Stimulated activated CD4-positive, alpha-beta T cell treated with anti-CD3 and anti-CD28 coated beads, Interleukin-4, amount 100 ng/mL, for 4 hours (primary cell): ENCODE measurements at regions not wholly inside any gene's neighbourhood (a gene's known extent, or its start where the extent isn't known, plus 50 kb on each side); places are given as distances from the start of the nearest gene placed in this dataset.

Experiments used
- DNase-seq, 2 experiments: peaks; one replicate each; pipeline ENCODE4 v3.0.0-alpha.2; 2020

DNA sequence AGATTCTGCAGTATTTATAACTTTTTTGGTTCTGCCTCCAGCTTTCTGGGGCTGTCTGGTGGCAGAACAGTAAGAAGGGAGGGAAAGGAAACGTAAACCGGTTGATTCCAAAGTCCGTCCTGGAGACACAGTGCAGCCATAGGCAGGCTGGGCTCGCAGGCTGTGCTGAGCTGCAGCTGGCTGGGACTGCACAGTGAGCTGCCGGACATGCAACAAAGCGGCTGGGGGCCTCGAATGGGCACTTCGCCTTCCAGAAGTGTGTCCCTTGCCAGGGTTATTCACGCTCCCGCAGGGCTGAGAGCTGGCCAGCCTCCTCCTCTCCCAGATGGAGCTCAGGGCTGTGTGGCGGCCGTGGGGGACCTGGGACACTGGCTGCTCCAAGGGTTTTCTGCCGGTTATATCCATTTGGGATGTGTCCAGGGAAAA lies 78.1 kb upstream of the CD93 start:
- DNase-seq = no peak

DNA sequence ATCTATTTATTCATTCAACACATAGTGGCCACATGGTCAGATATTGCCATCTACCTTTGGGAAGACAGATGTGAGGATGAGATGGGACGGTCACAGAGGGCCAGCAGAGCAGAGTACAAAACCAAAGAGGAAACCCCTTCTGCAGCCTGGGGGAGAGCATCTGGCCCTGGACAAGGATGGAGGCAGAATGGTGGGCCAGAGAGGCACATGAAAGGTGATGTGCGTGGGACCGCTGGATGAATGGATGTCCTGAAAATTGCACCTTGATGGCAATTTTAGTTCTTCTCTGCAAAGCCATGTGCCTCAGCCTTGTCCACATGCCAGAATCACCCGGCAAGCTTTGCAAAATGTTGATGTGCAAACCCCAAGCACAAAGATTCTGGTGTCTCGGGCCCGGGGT lies 77.4 kb upstream of the CD93 start:
- DNase-seq = no peak

DNA sequence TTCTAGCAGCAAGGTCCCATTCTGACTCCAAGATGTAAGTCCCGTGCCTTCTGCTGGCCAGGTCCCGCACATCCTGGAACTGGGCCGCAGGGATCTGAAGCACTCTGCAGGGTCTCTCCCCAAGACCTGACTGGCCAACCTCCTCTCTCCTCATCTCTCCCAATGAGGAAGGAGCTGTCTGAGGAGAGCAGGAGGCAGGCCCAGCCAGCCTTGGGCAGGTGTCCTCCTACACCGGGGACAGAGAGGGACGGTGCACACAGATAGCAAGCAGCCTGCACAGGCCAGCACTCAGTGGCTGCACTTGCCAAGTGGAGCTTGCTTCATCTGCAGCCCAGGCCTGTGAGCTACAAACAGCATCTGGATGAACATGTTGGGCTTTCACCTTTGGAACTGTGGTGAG lies 76.8 kb upstream of the CD93 start:
- DNase-seq = no peak

DNA sequence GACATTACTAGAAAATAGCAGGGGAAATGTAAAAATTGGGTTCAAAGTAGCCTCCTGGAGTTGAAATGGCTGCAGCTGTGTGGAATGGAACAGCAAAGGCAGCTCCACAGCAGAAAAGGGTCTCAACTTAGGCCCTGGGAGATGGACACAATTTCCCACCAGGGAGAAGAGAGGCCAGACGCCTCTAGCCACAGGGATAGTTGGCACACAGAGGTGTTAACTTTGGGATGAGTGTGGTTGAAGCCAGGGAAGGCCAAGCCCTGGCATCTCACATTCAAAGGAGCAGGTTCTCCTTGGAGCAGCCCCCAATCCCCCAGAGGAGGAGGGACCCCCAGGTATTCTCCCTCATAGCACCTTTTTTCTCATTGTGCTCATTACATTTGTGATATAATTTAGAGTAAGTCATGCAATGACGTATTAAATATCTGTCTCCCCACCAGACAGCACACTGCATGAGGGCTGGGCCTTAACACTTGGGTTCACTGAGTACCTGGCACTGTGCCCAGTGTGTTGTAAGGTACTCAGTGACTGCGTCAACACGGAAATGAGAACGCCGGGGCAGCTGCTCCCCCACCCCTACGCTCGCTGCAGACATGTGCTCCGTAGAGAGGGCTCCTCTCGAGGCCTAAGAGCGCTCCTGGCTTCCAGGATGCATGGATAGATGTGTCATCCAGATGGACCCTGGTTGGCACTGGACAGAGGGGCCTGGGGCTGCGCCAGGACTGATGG lies 76.0 kb upstream of the CD93 start:
- DNase-seq = no peak

DNA sequence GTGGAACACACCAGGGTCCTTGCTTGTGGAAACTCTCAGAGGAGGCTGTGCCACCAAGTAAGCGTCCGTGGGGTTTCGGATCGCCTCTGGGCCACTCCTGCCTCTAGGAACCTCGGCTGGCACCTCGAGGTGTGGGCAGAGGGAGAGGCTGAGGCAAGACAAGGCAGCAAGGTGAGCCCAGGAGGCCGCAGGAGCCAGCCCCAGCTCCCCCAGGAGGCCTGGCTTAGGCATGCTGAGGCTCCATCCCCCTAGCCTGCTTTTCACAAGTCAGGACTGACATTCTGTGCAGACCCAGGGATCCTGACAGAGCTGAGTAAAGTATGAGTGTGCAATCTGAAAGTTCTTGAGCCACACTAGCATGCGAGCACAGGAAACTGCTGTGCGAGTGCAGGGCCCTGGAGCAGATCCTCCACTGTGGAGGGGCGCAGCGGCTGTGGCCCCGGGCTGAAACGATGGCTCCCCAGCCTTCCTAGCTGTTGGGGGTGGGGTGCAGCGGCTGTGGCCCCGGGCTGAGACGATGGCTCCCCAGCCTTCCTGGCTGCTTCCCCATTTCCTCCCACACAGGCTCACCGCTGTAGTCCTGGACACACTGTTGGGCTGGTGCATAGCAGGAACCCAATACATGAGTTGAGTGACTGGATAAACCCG lies 75.2 kb upstream of the CD93 start:
- DNase-seq = no peak

DNA sequence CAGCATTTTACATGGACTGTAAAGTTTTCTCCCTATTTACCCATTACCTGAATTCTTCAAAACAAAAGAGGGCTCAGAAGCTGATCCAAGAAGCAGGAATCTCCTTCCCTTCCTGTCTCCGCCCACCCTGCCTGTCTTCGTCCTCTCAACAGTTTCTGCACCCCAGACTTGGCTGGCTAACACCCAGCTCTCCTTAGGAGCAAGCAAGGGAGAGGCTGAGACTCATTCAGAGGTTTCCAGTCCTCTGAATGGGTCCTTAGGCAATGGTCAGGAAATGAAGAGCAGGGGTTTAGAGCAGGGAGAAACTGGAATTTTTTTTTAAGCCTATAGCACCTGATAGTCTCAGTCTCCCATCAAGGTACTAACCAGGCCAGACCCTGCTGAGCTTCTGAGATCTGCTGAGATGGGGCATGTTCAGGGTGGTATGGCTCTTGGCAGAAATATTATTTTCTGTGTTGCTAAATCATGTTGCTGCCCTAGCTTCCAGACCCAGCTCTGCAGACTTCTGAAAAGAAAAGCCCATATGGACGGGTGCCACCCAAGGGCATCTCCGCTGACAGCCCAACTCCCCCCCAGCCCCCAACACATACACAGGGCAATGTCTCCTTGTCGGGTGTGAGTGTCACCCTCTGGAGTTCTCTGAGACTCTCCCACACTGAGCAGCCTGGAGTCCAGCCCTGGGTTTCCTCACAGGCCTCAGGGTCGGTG lies 74.6 kb upstream of the CD93 start:
- no peak for DNase-seq

DNA sequence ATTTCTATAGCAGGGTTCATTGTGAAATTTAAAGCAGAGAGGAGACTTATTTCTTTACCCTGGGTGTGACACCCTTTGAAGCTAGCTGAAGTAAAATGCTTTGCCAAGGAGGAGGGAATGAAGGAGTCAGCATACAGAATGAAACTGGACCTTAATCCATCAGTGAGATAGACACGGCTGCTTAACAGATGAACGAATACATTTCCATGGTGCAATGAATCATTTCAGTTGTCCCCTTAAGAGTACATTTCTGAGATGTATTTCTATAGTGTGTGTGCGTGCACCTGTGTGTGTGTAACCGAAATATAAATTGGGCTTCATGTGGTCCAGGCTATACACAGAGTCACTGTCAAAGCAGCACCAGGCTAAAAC lies 73.8 kb upstream of the CD93 start:
- DNase-seq = no peak

DNA sequence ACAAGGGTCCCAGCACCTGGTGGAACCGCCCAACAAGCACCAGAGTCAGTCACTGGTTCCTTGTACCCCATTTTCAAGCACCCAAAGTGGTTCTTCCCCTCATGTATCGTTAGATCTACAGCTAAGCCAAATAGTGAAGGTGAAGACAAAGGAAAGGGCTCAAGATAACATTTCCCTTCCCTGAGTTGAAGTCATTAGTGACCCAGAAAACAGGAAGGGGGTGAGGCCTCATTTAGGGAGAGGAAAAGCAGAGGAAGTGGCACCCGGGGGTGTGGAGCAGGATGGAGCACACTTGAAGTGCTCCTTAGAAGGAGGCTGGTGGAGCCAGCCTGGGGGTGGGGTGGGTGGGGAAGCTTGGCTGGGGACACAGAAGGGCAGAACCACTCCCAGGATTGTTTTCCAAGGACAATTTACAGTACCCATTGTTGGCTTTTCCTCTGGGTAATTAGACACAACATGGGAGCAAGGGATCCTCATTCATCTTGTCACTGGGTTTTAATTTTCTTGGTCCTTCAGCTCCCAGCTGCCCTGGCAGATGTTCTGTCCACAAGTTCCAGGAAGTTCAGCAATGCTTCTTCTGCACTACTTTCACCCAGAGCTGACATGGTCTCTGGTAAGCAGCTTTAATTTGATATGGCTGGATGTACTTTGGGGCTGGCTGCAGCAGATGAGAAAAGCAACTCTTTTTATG lies 73.3 kb upstream of the CD93 start:
- DNase-seq = no peak

DNA sequence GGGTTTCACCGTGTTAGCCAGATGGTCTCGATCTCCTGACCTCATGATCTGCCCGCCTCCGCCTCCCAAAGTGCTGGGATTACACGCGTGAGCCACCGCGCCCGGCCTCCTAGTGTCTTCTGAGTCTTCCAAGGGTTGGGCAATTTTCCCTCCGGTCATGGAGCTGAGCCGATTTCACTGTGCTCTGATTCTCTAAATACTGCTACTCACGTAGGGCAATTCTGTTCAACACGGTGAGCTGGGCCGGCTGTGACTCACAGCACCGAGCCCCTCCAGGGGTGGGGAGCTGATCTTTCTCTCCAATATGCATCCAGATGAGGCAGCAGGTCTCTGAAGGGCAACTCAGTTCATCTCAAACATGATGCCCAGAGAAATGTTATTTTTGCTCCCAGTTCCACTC lies 71.6 kb upstream of the CD93 start:
- DNase-seq = no peak

DNA sequence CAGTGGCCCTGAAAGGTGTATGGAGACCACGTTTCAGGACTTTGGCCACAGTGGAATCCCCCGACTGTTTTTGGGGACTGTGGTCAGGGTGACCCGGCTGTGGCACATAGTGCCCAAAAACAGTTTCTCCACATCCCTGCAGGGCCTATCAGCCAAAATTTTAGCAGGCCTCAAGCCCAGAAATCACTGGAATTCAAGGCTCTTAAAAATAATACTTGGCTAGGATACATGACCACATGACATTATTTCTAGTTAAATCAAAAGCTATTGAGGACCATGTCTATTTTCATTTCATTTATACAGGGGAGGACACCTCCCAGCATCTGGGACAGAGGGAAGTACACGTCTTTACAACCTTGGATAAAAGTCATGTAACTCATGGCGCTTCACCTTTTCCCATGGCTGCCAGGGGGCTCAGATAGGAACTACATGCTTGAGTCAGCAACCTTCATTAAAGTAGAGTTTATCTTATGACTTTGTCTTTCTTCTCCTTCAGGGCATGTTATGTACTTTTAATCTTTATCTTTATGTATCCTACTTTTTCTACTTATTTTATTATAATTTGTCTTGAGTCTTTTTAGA lies 70.8 kb upstream of the CD93 start:
- no peak for DNase-seq

DNA sequence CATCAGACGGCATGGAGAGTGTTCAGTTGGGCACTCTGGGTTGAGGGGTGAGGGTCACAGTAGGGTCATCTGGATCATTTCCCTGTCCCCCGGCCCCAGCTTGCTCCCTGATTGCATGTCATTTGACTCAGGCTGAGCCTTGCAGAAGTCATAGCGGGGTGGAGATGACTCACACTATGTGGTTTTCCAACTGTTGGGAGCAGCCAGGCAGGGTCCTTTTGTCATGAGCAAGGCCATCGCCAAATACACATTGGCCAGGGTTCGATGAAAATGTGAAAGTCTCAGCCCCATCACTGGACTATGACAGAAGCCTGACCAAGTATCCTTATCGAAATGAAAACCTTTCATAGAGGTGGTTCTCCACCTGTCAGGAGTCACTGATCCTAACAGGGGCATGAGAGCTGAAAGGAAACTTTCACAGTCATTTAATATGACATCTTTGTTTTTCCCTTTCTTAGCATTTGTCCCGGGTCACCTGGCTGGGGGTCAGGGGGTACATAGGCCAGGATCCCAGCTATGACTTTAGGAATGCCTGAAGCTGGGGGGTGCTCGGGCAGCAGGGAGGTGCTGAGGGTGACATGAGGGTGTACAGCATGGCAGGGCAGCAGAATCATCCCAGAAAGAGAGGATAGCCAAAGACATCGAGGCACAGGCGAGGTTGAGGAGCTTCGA lies 70.2 kb upstream of the CD93 start:
- DNase-seq = no peak

DNA sequence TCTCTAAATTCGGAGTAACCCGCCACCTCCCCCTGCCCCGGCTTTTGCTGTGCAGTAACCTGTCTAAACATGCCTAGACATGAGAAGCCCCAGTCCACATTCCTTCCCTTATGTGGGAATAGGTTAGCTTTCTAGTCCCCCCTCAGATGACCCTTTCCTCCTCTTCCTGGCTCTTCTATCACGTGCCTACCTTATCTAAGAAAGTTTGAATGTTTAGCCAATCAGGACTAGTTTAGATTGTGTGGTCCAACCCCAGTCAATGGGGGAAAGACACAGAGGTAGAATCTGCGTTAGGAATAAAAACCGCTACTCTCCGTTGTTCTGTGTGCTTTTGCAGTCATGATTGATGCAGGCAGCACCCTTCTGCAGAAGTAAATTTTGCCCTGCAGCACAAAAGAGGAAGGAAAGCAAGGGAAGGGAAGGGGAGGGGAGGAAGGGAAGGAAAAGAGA lies 69.0 kb upstream of the CD93 start:
- DNase-seq = no peak

DNA sequence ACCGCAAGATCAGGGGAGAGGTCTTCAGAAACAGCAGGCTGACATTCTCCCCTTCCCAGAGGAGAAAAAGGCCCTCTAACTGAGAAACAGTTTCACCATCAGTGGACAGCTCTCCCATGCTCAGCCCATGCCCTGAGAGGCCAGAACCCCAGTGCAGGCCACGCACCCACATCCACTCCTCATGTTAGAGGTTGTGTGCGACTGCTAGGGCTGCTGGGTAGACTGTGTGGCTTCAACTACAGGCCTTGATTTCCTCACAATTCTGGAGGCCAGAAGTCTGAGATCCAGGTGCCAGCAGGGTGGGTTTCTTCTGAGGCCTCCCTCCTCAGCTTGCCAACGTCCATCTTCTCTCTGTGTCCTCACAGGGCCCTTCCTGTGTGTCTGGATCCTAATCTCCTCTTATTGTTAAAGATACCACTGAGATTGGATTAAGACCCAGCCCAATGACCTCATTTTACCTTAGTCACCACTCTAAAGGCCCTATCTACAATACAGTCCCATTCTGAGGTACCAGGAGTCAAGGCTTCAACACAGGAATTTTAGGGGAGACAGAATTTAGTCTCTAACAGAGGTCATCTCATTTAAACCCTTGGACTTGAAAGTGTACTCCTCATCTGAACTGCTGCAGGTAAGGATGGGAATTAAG lies 67.7 kb upstream of the CD93 start:
- no peak for DNase-seq

DNA sequence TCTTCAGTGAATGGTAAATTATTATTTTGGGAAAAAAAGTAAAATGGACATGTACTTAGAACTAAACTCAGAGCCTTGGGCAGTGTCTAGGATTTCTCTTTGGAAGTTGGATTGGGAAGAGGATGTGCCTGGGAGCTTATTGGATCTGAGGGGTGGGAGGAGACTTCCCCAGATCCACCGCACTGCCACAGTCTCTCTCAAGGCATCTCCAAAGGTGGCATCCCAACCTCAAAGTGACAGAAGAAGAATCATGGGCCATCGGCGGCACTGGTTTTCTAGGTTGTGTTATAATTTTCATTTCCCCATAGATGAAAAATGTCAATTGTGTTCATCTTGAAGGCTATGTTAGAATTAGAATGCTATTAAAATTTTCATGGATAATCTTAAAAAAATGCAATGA lies 66.8 kb upstream of the CD93 start:
- DNase-seq = no peak

DNA sequence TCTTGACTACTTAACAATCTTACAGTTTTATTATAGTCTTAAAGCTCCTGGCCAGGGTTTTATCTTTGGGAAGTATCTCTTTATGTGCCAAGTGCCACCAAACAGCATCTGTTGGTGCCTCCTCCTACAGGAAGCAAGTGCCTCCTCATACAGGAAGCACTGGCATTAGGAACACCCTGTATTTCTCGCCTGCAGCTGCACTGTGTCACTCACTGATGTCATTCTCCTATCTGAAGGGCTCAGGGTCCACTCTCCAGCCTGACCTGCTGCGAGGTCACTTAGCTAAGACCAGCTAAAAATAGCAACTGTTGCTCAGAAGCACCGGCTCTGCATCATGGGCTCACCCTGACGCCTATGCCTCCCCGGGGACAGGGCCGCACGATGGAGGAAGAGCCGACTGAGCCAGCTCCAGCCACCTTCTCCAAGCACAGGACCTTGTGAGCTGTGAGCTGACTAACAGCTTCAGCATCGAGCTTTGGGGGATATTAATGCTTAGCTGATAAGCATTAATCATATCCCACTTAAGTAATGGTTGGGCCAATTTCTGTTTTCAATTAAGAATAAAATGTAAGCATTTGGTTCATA lies 66.3 kb upstream of the CD93 start:
- DNase-seq = no peak

DNA sequence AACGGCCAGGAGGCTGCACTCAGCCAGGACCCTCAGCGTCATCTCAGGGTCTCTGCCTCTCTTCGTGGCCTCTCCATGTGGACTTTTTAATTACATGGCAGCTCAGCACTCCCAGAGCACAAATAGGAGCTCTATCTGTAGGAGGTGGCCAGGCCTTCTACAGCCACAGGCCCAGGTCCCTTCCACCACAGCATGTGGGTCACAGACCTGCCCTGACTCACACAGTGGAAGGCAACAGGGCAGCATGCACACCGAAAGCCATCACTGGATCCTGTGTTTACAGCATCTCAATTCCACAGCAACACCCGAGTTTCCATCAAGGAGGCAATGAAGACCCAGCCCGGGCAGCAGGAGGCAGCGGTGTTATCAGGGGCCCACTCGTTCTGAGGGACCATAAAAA lies 65.8 kb upstream of the CD93 start:
- no peak for DNase-seq

DNA sequence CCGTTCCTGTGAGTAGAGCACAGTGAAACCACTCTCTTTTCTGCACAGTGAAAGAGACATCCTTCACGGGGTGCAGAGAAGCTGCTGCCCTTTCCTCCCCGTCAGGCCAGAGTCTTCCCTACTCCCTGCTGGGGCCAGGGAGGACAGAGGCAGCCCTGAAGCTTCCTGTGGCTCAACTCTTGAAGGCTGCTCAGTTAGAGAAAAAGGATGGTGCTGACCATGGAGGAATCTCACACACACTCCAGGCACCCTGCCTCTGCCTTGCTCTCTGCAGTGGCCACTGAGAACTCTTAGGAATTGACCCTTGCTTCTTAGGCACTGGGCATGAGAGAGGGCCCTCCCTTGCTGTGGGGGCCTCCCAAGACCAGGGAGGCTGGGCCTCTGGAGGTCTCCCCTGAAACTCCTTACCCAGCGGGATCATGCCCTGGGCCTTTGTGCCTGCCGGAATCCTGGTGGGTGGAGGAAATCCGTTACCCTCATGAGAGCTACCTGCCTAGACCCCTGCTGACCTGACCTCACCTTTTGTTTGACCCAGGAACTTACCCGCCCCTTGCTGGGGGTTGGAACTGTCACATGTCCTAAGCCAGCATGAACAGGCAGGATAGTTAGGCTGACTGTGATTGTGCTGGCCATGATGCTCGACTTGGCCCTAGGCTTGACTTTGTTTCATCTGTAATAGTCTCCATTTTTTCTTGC lies 65.0 kb upstream of the CD93 start:
- no peak for DNase-seq

DNA sequence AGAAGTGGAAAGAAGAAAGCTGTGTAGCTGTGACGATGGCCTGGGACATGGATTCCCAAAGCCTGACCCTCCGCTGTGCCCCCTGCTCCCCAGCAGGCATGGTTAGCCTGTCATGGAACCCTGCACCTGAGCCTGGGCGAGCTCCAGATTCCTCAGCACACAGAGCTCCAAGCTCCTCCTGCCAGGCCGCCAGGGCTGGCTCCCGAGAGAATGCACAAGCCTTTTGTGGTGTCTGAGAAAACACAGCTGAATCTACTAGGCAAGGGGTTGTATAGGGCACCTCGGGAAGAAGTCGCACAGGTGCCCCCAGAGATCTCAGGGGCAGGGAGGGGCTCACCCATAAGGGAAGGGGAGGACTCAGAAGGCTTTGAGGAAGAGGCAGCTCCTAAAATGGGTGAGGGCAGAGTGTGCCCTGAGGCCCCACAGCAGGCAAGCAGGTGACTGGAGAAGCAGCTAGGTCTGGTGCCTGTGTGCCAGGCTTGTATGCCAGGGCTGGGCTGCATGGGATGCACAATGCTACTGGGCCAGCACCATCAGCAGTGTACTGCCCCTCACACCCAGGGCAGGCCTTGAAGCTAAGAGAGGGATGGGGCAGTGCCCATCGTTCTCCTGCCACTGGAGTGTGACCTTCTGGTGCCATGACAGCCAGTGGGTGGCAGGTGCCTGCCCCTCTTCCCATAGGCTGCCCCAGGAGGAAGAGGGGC lies 64.3 kb upstream of the CD93 start:
- DNase-seq = no peak

DNA sequence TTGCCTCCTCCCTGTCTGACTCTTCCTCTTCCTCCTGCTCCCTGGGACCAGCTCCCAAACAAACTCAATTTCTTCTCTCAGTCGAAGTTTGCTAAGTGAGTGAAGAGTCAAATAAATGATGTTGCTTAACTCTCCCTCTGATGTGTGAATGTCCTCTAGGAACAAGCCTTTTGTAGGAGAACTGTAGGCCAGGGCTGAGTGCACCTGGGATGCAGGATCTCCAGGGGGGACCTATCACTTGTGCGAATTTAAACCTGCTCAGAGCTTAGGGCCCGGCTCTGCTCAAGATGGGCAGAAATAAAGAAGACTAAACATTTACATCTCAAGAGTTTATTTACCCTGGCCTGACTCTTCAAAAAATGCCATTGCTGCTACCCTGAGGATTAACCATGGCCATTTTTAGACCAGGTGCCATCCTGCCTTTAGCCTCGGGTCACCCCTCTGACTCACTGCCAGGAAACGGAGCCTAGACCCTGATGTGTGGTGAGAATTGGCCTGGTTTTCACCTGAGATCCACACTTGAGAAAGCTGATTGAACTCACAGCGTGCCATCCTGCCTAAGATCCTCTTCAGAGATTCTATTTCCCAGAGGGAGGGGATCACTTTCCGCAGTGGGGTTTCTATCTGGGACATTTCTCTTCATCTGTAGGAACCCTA lies 63.6 kb upstream of the CD93 start:
- no peak for DNase-seq
